Osteocyte (in vitro differentiated cells): ENCODE measurements at regions not wholly inside any gene's neighbourhood (a gene's known extent, or its start where the extent isn't known, plus 50 kb on each side); places are given as distances from the start of the nearest gene placed in this dataset.
"Not testable (repeated sequence)": the region's sequence is repeated elsewhere in the genome, so short reads cannot be mapped to it uniquely, and the experiment has no call there.

Experiments
- DNase-seq: peaks from one replicate; pipeline ENCODE4 v3.0.0; 2021; ENCODE audit warnings: mixed read lengths; ENCODE audit not compliant: unreplicated experiment; ENCODE audit errors: extremely low spot score
- H3K27ac Mint-ChIP-seq: one replicate; pipeline ENCODE4 v1.8.0; 2021; ENCODE audit warnings: mild to moderate bottlenecking, mixed read lengths; ENCODE audit not compliant: unreplicated experiment
- H3K27me3 Mint-ChIP-seq: one replicate; pipeline ENCODE4 v1.8.0; 2021; ENCODE audit warnings: mixed read lengths; ENCODE audit not compliant: unreplicated experiment
- H3K36me3 Mint-ChIP-seq: one replicate; pipeline ENCODE4 v1.8.0; 2021; ENCODE audit warnings: mixed read lengths; ENCODE audit not compliant: unreplicated experiment
- H3K4me1 Mint-ChIP-seq: one replicate; pipeline ENCODE4 v1.8.0; 2021; ENCODE audit warnings: mixed read lengths; ENCODE audit not compliant: unreplicated experiment
- H3K4me3 Mint-ChIP-seq: one replicate; pipeline ENCODE4 v1.8.0; 2021; ENCODE audit warnings: mild to moderate bottlenecking, moderate library complexity, mixed read lengths; ENCODE audit not compliant: unreplicated experiment
- H3K9me3 Mint-ChIP-seq: one replicate; pipeline ENCODE4 v1.8.0; 2021; ENCODE audit warnings: mixed read lengths; ENCODE audit not compliant: unreplicated experiment
- CTCF ChIP-seq: fragments of 200-600 bp; sonication (generic); IDR thresholded peaks from 2 replicates; pipeline ENCODE4 v1.5.0; 2021; ENCODE audit warnings: antibody characterized with exemption, mild to moderate bottlenecking, moderate library complexity

- DNase-seq = no peak
- H3K27me3 Mint-ChIP-seq = peaks cover 8% of the 10 kb centered on the region
- H3K4me1 Mint-ChIP-seq = no peaks in the 10 kb centered on the region
- peaks cover 10% of the 10 kb centered on the region for H3K9me3 Mint-ChIP-seq
- no peaks in the 10 kb centered on the region for H3K36me3 Mint-ChIP-seq
- no peak overlapping the region for H3K4me3 Mint-ChIP-seq
- TF ChIP-seq CTCF = no peak
- no peak overlapping the region for H3K27ac Mint-ChIP-seq
These were observed 86.1 kb upstream of the MYLIP start for GRCh38 chr6:16042751-16043150.

GRCh38 chr6:16041327-16041726, 87.6 kb upstream of the MYLIP start:
- peaks cover 10% of the 10 kb centered on the region for H3K9me3 Mint-ChIP-seq
- H3K4me3 Mint-ChIP-seq = no peak overlapping the region
- H3K36me3 Mint-ChIP-seq = no peaks in the 10 kb centered on the region
- no peak for DNase-seq
- no peaks in the 10 kb centered on the region for H3K4me1 Mint-ChIP-seq
- no peak overlapping the region for H3K27ac Mint-ChIP-seq
- TF ChIP-seq CTCF = no peak
- peaks cover 8% of the 10 kb centered on the region for H3K27me3 Mint-ChIP-seq

DNA sequence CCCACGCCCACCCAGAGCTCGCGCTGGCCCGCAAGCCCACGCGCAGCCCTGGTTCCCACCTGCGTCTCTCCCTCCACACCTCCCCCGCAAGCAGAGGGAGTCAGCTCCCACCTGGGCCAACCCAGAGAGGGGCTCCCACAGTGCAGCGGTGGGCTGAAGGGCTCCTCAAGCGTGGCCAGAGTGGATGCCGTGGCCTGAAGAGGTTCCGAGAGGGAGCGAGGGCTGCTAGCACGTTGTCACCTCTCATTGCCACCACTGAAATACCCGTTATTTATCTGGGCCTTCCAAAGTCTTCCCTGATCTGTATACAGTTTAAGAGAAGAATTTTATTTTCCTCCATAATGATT, 88.3 kb upstream of the MYLIP start:
- peaks cover 10% of the 10 kb centered on the region for H3K9me3 Mint-ChIP-seq
- H3K36me3 Mint-ChIP-seq = no peaks in the 10 kb centered on the region
- no peak overlapping the region for H3K27ac Mint-ChIP-seq
- H3K27me3 Mint-ChIP-seq = peaks cover 10% of the 10 kb centered on the region
- no peak for TF ChIP-seq CTCF
- no peaks in the 10 kb centered on the region for H3K4me1 Mint-ChIP-seq
- H3K4me3 Mint-ChIP-seq = no peak overlapping the region
- DNase-seq = no peak

DNA sequence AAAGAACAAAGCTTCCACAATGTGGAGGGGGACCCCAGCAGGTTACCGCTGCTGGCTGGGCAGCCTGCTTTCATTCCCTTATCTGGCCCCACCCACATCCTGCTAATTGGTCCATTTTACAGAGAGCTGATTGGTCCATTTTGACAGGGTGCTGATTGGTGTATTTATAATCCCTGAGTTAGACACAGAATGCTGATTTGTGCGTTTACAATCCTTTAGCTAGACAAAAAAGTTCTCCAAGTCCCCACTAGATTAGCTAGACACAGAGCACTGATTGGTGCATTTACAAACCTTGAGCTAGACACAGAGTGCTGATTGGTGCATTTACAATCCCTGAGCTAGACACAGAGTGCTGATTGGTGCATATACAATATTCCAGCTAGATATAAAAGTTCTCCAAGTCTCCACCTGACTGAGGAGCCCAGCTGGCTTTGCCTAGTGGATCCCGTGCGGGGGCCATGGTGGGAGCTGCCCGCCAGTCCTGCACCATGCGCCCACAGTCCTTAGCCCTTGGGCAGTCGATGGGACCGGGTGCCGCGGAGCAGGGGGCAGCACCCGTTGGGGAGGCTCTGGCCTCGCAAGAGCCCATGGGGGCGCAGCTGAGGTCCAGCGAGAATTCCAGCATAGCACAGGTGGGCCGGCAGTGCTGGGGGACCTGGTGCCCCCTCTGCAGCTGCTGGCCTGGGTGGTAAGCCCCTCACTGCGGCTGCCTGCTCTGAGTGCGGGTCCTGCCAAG, 88.8 kb upstream of the MYLIP start:
- H3K9me3 Mint-ChIP-seq = peaks cover 10% of the 10 kb centered on the region
- not testable (repeated sequence) for H3K27ac Mint-ChIP-seq, H3K4me3 Mint-ChIP-seq, H3K4me1 Mint-ChIP-seq, DNase-seq, H3K36me3 Mint-ChIP-seq
- peaks cover 15% of the 10 kb centered on the region for H3K27me3 Mint-ChIP-seq

GRCh38 chr6:16038938-16039337, 89.9 kb upstream of the MYLIP start:
- H3K36me3 Mint-ChIP-seq = no peaks in the 10 kb centered on the region
- no peak overlapping the region for H3K4me3 Mint-ChIP-seq
- TF ChIP-seq CTCF = no peak
- H3K27ac Mint-ChIP-seq = no peak overlapping the region
- DNase-seq = no peak
- H3K4me1 Mint-ChIP-seq = no peaks in the 10 kb centered on the region
- peaks cover 10% of the 10 kb centered on the region for H3K9me3 Mint-ChIP-seq
- H3K27me3 Mint-ChIP-seq = peaks cover 17% of the 10 kb centered on the region
